ENCODE measurements at regions not wholly inside any gene's neighbourhood (a gene's known extent, or its start where the extent isn't known, plus 50 kb on each side); places are given as distances from the start of the nearest gene placed in this dataset.
"Not testable (repeated sequence)": the region's sequence is repeated elsewhere in the genome, so short reads cannot be mapped to it uniquely, and the experiment has no call there.

DNA sequence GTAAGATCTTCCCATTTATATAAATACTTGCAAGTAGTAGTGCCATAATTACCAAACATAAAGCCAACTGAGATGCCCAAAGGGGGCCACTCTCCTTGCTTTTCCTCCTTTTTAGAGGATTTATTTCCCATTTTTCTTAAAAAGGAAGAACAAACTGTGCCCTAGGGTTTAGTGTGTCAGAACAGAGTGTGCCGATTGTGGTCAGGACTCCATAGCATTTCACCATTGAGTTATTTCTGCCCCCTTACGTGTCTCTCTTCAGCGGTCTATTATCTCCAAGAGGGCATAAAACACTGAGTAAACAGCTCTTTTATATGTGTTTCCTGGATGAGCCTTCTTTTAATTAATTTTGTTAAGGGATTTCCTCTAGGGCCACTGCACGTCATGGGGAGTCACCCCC lies 227.9 kb downstream of the POTEM start:
- H3K27me3 ChIP-seq (ENCODE audit: insufficient read depth, low read length); H3K4me1 ChIP-seq (ENCODE audit: insufficient read depth, low read length); H3K9ac ChIP-seq (ENCODE audit: low read depth, low read length); H3K36me3 ChIP-seq (ENCODE audit: insufficient read depth, low read depth, low read length); H3K27ac ChIP-seq (ENCODE audit: low read length); H3K4me3 ChIP-seq (ENCODE audit: low read length): not testable (repeated sequence)
- H3K9me3 ChIP-seq (ENCODE audit: insufficient read depth, low read depth, low read length), result peaks cover 21% of the 10 kb centered on the region

DNA sequence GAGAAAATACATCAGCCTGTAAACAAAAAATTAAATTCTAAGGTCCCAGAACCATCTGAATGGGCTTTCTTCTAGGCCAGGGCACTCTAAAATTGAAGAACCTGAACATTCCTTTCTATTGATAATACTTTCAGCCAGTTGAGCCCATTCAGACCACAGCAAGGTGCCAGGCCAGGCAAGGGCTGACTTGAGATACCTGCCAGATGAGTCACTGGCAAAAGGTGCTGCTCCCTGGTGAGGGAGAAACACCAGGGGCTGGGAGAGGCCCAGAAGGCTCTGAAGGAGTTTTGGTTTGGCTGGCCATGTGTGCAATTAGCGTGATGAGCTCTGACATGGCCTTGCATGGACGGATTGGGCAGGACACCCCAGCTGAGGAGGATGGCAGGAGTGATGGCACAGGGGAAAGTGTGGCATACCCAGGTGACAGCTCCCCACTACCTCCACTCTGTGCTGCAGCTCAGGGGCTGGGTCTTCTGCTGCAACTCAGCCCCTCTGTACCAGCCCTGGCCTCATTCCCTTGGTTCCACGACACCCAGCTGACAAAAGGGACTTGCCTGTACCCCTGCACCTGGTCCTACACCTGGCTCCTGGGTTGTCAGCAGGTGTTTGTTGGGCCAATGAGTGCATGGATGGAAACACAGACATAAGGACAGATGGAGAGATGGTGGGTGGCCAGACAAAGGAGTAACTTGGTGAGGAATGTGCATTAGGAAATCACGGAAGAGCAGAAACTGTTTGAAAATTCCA lies 230.4 kb downstream of the POTEM start:
- H3K4me1 ChIP-seq (ENCODE audit: insufficient read depth, low read length); H3K9ac ChIP-seq (ENCODE audit: low read depth, low read length); H3K27ac ChIP-seq (ENCODE audit: low read length); H3K27me3 ChIP-seq (ENCODE audit: insufficient read depth, low read length); H3K4me3 ChIP-seq (ENCODE audit: low read length); H3K36me3 ChIP-seq (ENCODE audit: insufficient read depth, low read depth, low read length): not testable (repeated sequence)
- H3K9me3 ChIP-seq (ENCODE audit: insufficient read depth, low read depth, low read length), result peaks cover 30% of the 10 kb centered on the region

DNA sequence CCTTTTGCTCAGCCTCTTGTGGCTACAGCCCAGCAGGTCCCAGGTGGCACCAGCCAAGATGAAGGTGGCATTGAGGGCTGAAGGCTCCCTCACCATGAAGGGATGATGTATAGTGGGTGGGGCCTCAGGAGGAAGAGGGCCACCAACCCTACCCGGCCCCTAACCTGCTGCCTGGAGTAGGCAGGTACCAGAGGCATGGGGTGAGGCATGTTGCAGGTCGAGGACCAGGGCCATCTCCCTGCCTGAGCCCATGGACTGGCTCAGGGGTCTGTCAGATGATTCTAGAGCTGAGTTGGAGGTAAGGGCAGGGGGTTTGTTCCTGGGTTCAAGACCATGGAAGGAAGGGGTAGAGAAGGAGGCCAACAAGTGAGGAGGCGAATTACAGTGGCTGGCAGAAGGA lies 231.1 kb downstream of the POTEM start:
- H3K27me3 ChIP-seq (ENCODE audit: insufficient read depth, low read length); H3K4me1 ChIP-seq (ENCODE audit: insufficient read depth, low read length); H3K9ac ChIP-seq (ENCODE audit: low read depth, low read length); H3K36me3 ChIP-seq (ENCODE audit: insufficient read depth, low read depth, low read length); H3K4me3 ChIP-seq (ENCODE audit: low read length); H3K27ac ChIP-seq (ENCODE audit: low read length): not testable (repeated sequence)
- H3K9me3 ChIP-seq (ENCODE audit: insufficient read depth, low read depth, low read length), result peaks cover 30% of the 10 kb centered on the region

DNA sequence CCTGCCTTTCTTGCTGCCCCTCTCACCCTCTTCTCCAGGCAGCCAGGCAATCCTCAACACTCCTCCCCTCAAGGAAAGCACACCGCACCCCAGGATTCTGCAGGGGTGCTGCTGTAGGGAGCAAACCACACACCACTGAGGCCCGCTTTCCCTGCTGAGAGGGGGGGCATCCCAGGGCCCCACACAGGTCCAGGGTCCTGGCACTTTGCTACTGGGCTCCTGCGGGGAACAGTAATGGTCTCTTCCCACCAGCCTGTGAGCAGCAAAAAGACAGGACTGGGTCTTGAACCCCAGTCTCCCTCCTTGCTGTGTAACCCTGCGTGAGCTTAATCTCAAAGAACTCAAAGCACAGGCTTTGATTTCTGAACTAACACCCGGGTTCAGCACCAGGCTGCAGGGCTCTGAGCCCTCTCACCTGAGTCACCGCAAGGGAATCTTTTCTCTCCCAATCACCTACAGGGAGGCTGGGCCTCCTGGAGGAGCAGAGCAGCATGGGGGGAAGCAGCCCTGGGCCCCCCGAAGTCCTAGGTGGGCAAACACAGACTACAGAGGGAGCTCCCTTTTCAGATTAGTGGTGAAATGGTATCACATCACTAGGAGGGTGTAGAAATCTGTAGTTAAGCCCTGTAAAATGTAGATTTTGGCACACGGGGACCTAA lies 232.6 kb downstream of the POTEG start:
- H3K36me3 ChIP-seq (ENCODE audit: insufficient read depth, low read depth, low read length); H3K4me3 ChIP-seq (ENCODE audit: low read length); H3K27ac ChIP-seq (ENCODE audit: low read length); H3K9ac ChIP-seq (ENCODE audit: low read depth, low read length); H3K27me3 ChIP-seq (ENCODE audit: insufficient read depth, low read length); H3K4me1 ChIP-seq (ENCODE audit: insufficient read depth, low read length): not testable (repeated sequence)
- H3K9me3 ChIP-seq (ENCODE audit: insufficient read depth, low read depth, low read length), result peaks cover 22% of the 10 kb centered on the region

DNA sequence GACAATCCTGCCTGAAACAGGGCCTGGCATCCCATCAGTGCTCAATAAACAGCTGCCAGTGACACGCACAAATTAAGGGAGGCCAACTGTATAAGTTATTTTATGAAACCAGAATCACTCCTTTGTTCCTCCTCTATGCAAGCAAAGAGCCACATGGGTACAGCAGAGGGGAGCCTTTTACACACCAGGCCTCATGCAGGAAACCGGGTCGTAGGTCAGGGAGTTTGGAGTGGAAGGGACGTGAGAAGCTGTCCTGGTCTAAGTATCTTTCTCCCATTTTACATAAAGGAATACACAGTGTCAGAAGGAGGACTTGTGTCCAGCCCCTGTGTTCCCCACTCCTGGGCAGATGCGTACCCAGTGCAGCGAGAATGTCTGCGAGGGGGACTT lies 232.1 kb downstream of the POTEG start:
- not testable (repeated sequence) for H3K4me1 ChIP-seq (ENCODE audit: insufficient read depth, low read length); H3K9ac ChIP-seq (ENCODE audit: low read depth, low read length); H3K27me3 ChIP-seq (ENCODE audit: insufficient read depth, low read length); H3K27ac ChIP-seq (ENCODE audit: low read length); H3K36me3 ChIP-seq (ENCODE audit: insufficient read depth, low read depth, low read length); H3K4me3 ChIP-seq (ENCODE audit: low read length)
- H3K9me3 ChIP-seq (ENCODE audit: insufficient read depth, low read depth, low read length), result peaks cover 21% of the 10 kb centered on the region

DNA sequence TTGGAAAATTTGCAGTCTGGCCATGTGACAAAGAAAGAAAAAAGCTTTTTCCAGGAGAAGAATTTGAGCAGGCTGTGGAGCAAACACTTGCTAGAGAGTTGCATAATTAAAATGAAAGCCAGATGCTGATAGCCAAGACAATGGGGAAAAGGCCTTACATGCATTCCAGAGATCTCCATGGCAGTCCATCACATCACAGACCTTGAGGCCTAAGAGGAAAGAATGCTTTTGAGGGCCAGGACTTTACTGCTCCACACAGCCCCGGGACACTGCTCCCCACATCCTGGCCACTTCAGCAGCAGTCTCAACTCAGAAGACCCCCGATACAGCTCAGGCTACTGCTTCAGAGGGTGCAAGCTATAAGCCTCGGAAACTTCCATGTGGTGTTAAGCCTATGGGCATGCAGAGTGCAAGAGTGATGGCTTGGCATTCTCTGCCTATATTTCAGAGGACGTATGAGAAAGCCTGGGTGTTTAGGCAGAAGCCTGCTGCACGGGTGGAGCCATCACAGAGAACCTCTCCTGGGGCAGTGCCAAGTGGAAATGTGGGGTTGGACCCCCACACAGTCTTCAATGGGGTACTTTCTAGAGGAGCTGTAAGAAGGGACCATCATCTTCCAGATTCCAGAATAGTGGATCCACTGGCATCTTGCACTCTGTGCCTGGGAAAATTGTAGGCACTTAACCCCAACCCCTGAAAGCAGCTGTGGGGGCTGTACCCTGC lies 230.7 kb downstream of the POTEG start:
- H3K9ac ChIP-seq (ENCODE audit: low read depth, low read length); H3K27ac ChIP-seq (ENCODE audit: low read length); H3K36me3 ChIP-seq (ENCODE audit: insufficient read depth, low read depth, low read length); H3K4me1 ChIP-seq (ENCODE audit: insufficient read depth, low read length); H3K4me3 ChIP-seq (ENCODE audit: low read length); H3K27me3 ChIP-seq (ENCODE audit: insufficient read depth, low read length): not testable (repeated sequence)
- H3K9me3 ChIP-seq (ENCODE audit: insufficient read depth, low read depth, low read length), result peaks cover 14% of the 10 kb centered on the region

DNA sequence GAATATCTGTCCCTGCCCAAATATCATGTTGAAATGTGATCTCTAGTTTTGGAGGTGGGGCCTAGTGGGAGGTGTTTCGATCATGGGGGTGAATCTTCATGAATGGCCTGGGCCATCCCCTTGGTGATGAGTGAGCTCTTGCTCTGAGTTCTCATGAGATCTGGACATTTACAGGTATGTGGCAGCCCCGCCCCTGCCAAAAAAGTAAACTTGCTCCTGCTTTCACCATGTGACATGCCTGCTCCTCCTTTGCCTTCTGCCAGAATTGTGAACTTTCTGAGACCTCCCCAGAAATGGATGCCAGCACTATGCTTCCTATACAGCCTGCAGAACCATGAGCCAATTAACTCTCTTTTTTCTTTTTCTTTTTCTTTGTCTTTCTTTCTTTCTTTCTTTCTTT lies 229.3 kb downstream of the POTEG start:
- not testable (repeated sequence) for H3K9me3 ChIP-seq (ENCODE audit: insufficient read depth, low read depth, low read length); H3K27me3 ChIP-seq (ENCODE audit: insufficient read depth, low read length); H3K27ac ChIP-seq (ENCODE audit: low read length); H3K9ac ChIP-seq (ENCODE audit: low read depth, low read length); H3K36me3 ChIP-seq (ENCODE audit: insufficient read depth, low read depth, low read length); H3K4me1 ChIP-seq (ENCODE audit: insufficient read depth, low read length); H3K4me3 ChIP-seq (ENCODE audit: low read length)

DNA sequence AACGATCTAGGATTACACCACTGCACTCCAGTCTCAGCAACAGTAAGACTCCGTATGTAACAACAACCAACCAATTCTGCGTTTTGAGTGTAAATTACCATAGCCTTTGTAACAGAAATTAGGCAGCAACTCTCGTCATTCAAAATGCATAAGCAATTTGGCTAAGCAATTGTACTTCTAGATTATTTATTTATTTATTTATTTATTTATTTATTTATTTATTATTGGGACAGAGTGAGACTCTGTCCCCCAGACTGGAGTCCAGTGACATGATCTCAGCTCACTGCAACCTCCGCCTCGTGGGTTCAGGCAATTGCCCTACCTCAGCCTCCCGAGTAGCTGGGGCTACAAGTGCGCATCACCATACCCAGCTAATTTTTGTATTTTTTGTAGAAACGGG lies 217.7 kb downstream of the POTEG start:
- H3K27me3 ChIP-seq (ENCODE audit: insufficient read depth, low read length); H3K27ac ChIP-seq (ENCODE audit: low read length); H3K4me3 ChIP-seq (ENCODE audit: low read length); H3K9me3 ChIP-seq (ENCODE audit: insufficient read depth, low read depth, low read length); H3K36me3 ChIP-seq (ENCODE audit: insufficient read depth, low read depth, low read length); H3K4me1 ChIP-seq (ENCODE audit: insufficient read depth, low read length); H3K9ac ChIP-seq (ENCODE audit: low read depth, low read length): not testable (repeated sequence)

DNA sequence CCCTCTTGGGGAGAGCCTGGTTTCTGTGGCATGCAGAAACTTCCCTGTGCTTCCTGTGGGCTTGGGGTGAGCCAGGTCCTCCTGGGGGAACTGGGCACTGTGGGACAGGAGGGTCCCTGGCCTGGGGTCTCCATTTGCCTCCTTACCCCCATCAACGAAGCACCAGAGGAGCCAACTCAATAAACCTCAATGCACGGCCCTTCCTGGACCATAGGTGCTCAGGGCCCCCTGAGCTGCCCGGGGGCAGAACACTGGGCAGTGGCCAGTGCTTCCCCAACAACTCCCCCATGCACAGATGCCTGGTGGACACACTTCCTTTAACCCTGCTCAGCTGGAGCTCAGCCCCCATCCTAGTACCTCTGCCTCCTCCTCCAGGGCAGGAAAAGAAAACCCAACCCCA lies 214.7 kb downstream of the POTEG start:
- H3K9ac ChIP-seq (ENCODE audit: low read depth, low read length); H3K36me3 ChIP-seq (ENCODE audit: insufficient read depth, low read depth, low read length); H3K9me3 ChIP-seq (ENCODE audit: insufficient read depth, low read depth, low read length); H3K4me1 ChIP-seq (ENCODE audit: insufficient read depth, low read length); H3K27me3 ChIP-seq (ENCODE audit: insufficient read depth, low read length); H3K27ac ChIP-seq (ENCODE audit: low read length); H3K4me3 ChIP-seq (ENCODE audit: low read length): not testable (repeated sequence)

DNA sequence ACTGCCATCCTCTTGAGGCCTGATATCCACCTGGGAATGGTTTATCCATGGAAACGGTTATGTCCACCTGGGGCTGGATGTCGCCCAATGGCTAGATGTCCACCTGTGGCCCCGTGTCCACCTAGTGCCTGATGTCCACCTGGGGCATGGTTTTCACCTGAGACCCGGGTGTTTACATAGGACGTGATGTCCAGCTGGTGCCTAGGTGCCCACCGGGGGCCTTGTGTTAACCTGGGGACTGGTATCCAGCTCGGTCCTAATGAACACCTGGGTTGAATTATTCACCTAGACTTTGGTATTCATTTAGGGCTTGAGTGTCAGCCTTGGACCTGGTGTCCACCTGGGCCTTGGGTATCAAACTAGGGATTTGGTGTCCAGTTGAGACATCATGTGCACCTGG lies 202.7 kb downstream of the POTEG start:
- H3K36me3 ChIP-seq (ENCODE audit: insufficient read depth, low read depth, low read length); H3K27me3 ChIP-seq (ENCODE audit: insufficient read depth, low read length); H3K27ac ChIP-seq (ENCODE audit: low read length); H3K9me3 ChIP-seq (ENCODE audit: insufficient read depth, low read depth, low read length); H3K4me3 ChIP-seq (ENCODE audit: low read length); H3K4me1 ChIP-seq (ENCODE audit: insufficient read depth, low read length); H3K9ac ChIP-seq (ENCODE audit: low read depth, low read length): not testable (repeated sequence)

DNA sequence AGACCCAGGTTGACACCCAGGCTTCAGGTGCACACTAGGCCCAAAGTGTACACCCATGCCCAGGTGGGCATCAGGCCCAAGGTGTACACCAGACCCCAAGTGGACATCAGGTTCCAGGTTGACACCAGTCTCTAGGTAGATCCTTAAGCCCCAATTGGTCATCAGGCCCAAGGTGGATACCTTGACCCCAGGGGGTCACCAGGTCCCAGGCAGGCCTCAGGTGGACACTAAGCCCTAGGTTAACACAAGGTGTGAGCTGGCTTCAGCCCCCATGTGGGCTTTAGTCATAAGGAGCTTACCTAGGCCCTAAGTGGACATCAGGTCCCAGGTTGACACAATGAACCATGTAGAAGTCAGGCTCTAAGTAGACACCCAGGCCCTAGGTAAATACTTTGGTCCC lies 200.1 kb downstream of the POTEG start:
- H3K9me3 ChIP-seq (ENCODE audit: insufficient read depth, low read depth, low read length); H3K27me3 ChIP-seq (ENCODE audit: insufficient read depth, low read length); H3K4me3 ChIP-seq (ENCODE audit: low read length); H3K27ac ChIP-seq (ENCODE audit: low read length); H3K4me1 ChIP-seq (ENCODE audit: insufficient read depth, low read length); H3K9ac ChIP-seq (ENCODE audit: low read depth, low read length); H3K36me3 ChIP-seq (ENCODE audit: insufficient read depth, low read depth, low read length): not testable (repeated sequence)

DNA sequence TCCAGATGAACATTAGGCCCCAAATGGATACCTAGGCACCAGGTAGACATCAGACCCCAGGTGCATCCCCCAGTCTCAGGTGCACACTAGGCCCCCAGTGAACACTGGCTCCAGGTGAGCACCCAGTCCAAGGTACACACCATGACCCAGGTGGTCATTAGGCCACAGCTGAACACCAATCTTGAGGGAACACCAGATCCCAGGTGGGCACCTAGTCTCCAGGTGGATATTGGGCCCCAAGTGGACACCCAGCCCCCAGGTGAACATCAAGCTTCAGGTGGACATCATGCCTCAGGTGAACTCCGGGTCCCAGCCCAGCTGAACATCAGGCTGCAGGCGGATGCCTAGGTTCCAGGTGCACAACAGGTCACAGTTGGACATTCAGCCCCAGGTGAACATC lies 196.5 kb downstream of the POTEG start:
- not testable (repeated sequence) for H3K27ac ChIP-seq (ENCODE audit: low read length); H3K27me3 ChIP-seq (ENCODE audit: insufficient read depth, low read length); H3K4me1 ChIP-seq (ENCODE audit: insufficient read depth, low read length); H3K9me3 ChIP-seq (ENCODE audit: insufficient read depth, low read depth, low read length); H3K9ac ChIP-seq (ENCODE audit: low read depth, low read length); H3K36me3 ChIP-seq (ENCODE audit: insufficient read depth, low read depth, low read length); H3K4me3 ChIP-seq (ENCODE audit: low read length)

Measured in iPS-20b (cell line).